ENCODE measurements at regions not wholly inside any gene's neighbourhood (a gene's known extent, or its start where the extent isn't known, plus 50 kb on each side); places are given as distances from the start of the nearest gene placed in this dataset.

- TF ChIP-seq STAT6 (CRISPR knock-in tag; IDR thresholded peaks at IDR 0.05) (no peak), JUNB (CRISPR knock-in tag; conservative IDR thresholded peaks at IDR 0.05) (no peak), CHCHD3 (CRISPR knock-in tag; IDR thresholded peaks at IDR 0.05) (no peak), BRD9 (IDR thresholded peaks at IDR 0.05; ENCODE audit: low read depth, partially characterized antibody) (no peak), ZNF12 (CRISPR knock-in tag; IDR thresholded peaks at IDR 0.05) (no peak), NEUROD1 (IDR thresholded peaks at IDR 0.05; ENCODE audit: borderline replicate concordance, low read depth, low read length, partially characterized antibody) (no peak), RCOR1 (IDR thresholded peaks at IDR 0.05; ENCODE audit: borderline replicate concordance in 1 of 2, low read depth in 2 of 2, low read length in 2 of 2) (no peak), MIER1 (IDR thresholded peaks at IDR 0.05; ENCODE audit: low read depth) (no peak), ZNF830 (CRISPR knock-in tag; IDR thresholded peaks at IDR 0.05) (no peak), TAF7 (tag; IDR thresholded peaks at IDR 0.05) (no peak), ZNF668 (CRISPR knock-in tag; IDR thresholded peaks at IDR 0.05) (no peak), ZNF324 (CRISPR knock-in tag; IDR thresholded peaks at IDR 0.05) (no peak)
Measured at GRCh38 chr4:72987741-72988729, 81.5 kb downstream of the COX18 start (continued).
